ENCODE measurements at regions not wholly inside any gene's neighbourhood (a gene's known extent, or its start where the extent isn't known, plus 50 kb on each side); places are given as distances from the start of the nearest gene placed in this dataset.
"Not testable (repeated sequence)": the region's sequence is repeated elsewhere in the genome, so short reads cannot be mapped to it uniquely, and the experiment has no call there.

DNA sequence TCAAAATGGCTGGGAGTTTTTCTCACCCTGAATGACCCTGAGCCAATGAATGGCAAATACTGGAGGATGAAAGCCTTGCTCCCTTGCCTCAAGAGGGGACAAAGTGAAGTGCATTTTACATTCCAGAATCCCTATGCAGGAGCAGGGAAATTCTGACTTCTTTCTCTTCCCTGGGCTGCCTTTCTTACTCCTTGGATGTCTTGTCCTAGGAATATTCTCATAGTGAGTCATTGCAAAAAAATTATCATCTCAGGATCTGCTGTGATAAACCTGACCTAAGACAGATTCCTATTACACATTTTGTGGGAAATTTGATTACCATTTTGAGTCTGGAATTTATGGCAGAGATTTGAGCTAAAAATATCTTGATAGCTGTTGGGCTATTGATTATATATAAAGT lies 199.9 kb downstream of the TMA16 start:
- ATAC-seq, result no peak

DNA sequence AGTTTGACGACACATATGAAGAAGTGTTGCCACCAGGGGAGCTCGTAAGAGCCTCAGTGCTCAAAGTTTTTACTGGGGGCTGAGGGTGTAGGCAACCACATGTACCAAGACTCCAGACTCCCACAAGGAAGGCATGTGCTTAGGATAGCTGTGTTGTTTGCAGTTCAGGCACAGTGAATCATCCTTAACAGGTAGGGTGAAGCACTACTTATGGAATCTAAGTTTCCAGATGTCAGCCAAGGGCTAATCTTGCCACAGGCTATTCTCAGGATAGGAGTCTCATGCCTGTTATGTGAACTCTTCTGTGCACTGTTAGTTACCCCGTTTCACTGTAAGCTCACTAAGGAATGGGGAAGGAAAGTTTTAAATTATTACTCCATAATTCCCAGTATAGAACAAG lies 202.6 kb downstream of the TMA16 start:
- DNase-seq, result no peak
- no peaks in the 10 kb centered on the region for H3K4me1 ChIP-seq
- no peaks in the 10 kb centered on the region for H3K9me3 ChIP-seq
- ATAC-seq, result no peak
- no peak overlapping the region for H3K27ac ChIP-seq
- no peak overlapping the region for H3K4me3 ChIP-seq
- H3K27me3 ChIP-seq, result no peaks in the 10 kb centered on the region
- TF ChIP-seq, protein P1, sequence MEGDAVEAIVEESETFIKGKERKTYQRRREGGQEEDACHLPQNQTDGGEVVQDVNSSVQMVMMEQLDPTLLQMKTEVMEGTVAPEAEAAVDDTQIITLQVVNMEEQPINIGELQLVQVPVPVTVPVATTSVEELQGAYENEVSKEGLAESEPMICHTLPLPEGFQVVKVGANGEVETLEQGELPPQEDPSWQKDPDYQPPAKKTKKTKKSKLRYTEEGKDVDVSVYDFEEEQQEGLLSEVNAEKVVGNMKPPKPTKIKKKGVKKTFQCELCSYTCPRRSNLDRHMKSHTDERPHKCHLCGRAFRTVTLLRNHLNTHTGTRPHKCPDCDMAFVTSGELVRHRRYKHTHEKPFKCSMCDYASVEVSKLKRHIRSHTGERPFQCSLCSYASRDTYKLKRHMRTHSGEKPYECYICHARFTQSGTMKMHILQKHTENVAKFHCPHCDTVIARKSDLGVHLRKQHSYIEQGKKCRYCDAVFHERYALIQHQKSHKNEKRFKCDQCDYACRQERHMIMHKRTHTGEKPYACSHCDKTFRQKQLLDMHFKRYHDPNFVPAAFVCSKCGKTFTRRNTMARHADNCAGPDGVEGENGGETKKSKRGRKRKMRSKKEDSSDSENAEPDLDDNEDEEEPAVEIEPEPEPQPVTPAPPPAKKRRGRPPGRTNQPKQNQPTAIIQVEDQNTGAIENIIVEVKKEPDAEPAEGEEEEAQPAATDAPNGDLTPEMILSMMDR (IDR thresholded peaks at IDR 0.05), result no peak
- H3K36me3 ChIP-seq, result no peaks in the 10 kb centered on the region
- intact Hi-C loops (cut with DNase I), result no loop called here

More for the DNA sequence above, 199.9 kb downstream of the TMA16 start:
- H3K27ac ChIP-seq, result no peak overlapping the region
- intact Hi-C loops (cut with DNase I), result no loop called here
- H3K27me3 ChIP-seq, result no peaks in the 10 kb centered on the region
- no peaks in the 10 kb centered on the region for H3K36me3 ChIP-seq
- H3K4me1 ChIP-seq, result no peaks in the 10 kb centered on the region
- TF ChIP-seq, protein P1 (IDR thresholded peaks at IDR 0.05), result no peak
- no peaks in the 10 kb centered on the region for H3K9me3 ChIP-seq
- no peak for DNase-seq
- no peak overlapping the region for H3K4me3 ChIP-seq

DNA sequence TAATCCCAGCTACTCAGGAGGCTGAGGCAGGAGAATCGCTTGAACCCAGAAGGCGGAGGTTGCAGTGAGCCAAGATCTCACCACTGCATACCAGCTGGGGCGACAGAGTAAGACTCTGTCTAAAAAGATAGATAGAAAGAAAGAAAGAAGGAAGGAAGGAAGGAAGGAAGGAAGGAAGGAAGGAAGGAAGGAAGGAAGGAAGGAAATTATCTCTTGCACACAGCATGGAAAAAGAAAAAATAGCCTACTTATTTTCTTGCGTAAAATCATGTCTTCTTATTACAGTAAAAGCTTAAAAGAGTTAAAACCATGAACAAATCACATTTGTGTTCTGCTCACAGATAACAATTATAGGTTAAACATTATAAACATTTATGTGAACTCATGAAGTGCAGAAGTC lies 205.9 kb downstream of the TMA16 start:
- H3K27ac ChIP-seq; H3K9me3 ChIP-seq; DNase-seq; ATAC-seq; H3K27me3 ChIP-seq; H3K4me3 ChIP-seq; H3K36me3 ChIP-seq; H3K4me1 ChIP-seq; intact Hi-C loops (cut with DNase I): not testable (repeated sequence)

DNA sequence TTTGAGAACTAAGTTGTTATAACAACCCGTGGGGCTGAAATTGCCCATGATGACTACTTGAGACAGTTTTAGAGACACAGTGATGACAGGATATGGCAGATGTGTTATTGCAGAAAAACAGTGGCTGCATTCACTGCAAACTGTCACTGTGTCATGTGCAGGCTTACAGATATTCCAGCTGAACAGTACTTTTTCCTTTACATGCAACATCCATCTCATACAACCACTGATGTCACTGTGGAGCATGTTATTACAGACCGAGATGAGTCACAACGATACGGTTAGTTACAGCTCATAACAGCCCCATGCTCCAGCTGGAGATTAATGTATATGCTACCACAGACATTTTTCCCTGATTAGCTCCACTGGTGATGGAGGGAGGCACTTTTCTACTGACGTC lies 207.4 kb downstream of the TMA16 start:
- Histone ChIP-seq H3K36me3 (no peaks in the 10 kb centered on the region), H3K4me3 (no peak overlapping the region), H3K4me1 (no peaks in the 10 kb centered on the region), H3K27ac (no peak overlapping the region), H3K9me3 (no peaks in the 10 kb centered on the region), H3K27me3 (no peaks in the 10 kb centered on the region)
- intact Hi-C loops (cut with DNase I), result no loop called here
- DNase-seq (no peak), ATAC-seq (no peak)
- TF ChIP-seq, protein P1 (IDR thresholded peaks at IDR 0.05), result no peak

DNA sequence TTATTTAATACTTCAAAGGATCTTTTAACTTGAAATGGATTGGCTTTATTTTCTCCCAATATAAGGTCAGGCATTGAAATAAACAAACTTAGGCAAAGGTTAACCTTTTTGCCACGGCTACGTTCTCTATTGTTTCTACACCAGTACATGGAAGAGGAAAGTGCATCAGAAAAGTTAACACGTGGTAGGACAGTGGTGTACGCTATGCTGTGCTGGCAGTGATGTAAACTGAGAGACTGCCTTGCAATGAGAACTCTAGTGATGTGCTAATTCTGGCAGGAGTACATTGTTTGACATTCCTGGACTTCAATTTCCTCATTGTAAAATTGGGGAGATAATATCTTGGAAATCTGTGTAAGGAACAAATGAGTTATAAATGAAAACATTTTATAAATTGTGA lies 208.2 kb downstream of the TMA16 start:
- no peak overlapping the region for H3K27ac ChIP-seq
- H3K4me1 ChIP-seq, result no peaks in the 10 kb centered on the region
- no peak for DNase-seq
- TF ChIP-seq, protein P1 (IDR thresholded peaks at IDR 0.05), result no peak
- no peaks in the 10 kb centered on the region for H3K9me3 ChIP-seq
- no peaks in the 10 kb centered on the region for H3K27me3 ChIP-seq
- H3K4me3 ChIP-seq, result no peak overlapping the region
- no peak for ATAC-seq
- H3K36me3 ChIP-seq, result no peaks in the 10 kb centered on the region
- intact Hi-C loops (cut with DNase I), result no loop called here

DNA sequence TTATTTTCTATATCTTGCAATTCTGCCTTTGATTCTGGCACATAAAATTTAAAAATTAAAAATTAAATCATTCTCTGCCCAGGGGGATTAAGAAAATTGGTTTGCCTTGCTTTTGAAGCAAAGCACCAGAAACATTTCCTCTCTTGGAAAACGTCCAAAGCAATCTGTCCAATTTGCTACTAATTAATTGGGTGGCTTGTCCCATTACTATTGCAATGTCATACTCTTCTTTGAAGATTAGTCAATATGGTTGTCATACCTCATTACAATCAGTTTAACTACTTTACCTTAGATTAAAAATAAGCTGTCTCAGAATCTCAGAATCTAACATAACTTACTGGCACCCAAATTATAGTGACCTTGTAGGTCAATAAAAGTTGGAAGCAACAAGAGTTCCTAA lies 208.8 kb downstream of the TMA16 start:
- intact Hi-C loops (cut with DNase I), result no loop called here
- ATAC-seq (no peak), DNase-seq (no peak)
- Histone ChIP-seq H3K4me3 (no peak overlapping the region), H3K4me1 (no peaks in the 10 kb centered on the region), H3K9me3 (no peaks in the 10 kb centered on the region), H3K27ac (no peak overlapping the region), H3K27me3 (no peaks in the 10 kb centered on the region), H3K36me3 (no peaks in the 10 kb centered on the region)
- TF ChIP-seq, protein P1 (IDR thresholded peaks at IDR 0.05), result no peak

Measured in left lung (tissue), 4 donors.